Neural progenitor cell (in vitro differentiated cells): ENCODE measurements at regions not wholly inside any gene's neighbourhood (a gene's known extent, or its start where the extent isn't known, plus 50 kb on each side); places are given as distances from the start of the nearest gene placed in this dataset.

Experiments
- DNase-seq: peaks from one replicate; pipeline ENCODE4 v3.0.0-alpha.2; 2016; ENCODE audit warnings: low spot score
- H2AFZ ChIP-seq: fragments of 200-600 bp; sonication (generic); replicated peaks from 2 replicates; pipeline ENCODE4 v1.6.1; 2016; ENCODE audit warnings: antibody characterized with exemption
- H3F3A ChIP-seq: fragments of 200-600 bp; sonication (generic); 2 replicates; pipeline ENCODE4 v1.6.1; 2016; ENCODE audit warnings: antibody characterized with exemption, low read depth
- H3K27ac ChIP-seq: fragments of 200-600 bp; sonication (generic); 2 replicates; pipeline ENCODE4 v1.5.1; 2016; ENCODE audit warnings: mild to moderate bottlenecking
- H3K27me3 ChIP-seq: fragments of 200-600 bp; sonication (generic); 2 replicates; pipeline ENCODE4 v1.6.1; 2016; ENCODE audit warnings: mild to moderate bottlenecking, moderate library complexity
- H3K36me3 ChIP-seq: fragments of 200-600 bp; sonication (generic); 2 replicates; pipeline ENCODE4 v1.5.1; 2016
- H3K4me1 ChIP-seq: fragments of 200-600 bp; sonication (generic); 2 replicates; pipeline ENCODE4 v1.6.1; 2016; ENCODE audit warnings: mixed run types
- H3K4me2 ChIP-seq: fragments of 200-600 bp; sonication (generic); 2 replicates; pipeline ENCODE4 v1.6.1; 2016
- H3K4me3 ChIP-seq: fragments of 200-600 bp; sonication (generic); 2 replicates; pipeline ENCODE4 v1.5.1; 2016
- H3K79me2 ChIP-seq: fragments of 200-600 bp; sonication (generic); 2 replicates; pipeline ENCODE4 v1.6.1; 2016; ENCODE audit warnings: low read depth
- H3K9ac ChIP-seq: fragments of 200-600 bp; sonication (generic); 2 replicates; pipeline ENCODE4 v1.6.1; 2016
- H3K9me3 ChIP-seq: fragments of 200-600 bp; sonication (generic); 2 replicates; pipeline ENCODE4 v1.5.1; 2016; ENCODE audit warnings: low read depth
- H4K20me1 ChIP-seq: fragments of 200-600 bp; sonication (generic); 2 replicates; pipeline ENCODE4 v1.6.1; 2016; ENCODE audit warnings: low read depth
- H3K27ac Mint-ChIP-seq: 3 replicates; pipeline ENCODE4 v1.8.0; 2021; ENCODE audit warnings: mixed read lengths
- H3K27me3 Mint-ChIP-seq: 2 replicates; pipeline ENCODE4 v1.8.0; 2022; ENCODE audit warnings: low read depth, mild to moderate bottlenecking, inconsistent platforms, moderate library complexity, mixed read lengths; ENCODE audit not compliant: insufficient read depth
- H3K36me3 Mint-ChIP-seq: 3 replicates; pipeline ENCODE4 v1.8.0; 2021; ENCODE audit warnings: mixed read lengths
- H3K4me1 Mint-ChIP-seq: 3 replicates; pipeline ENCODE4 v1.8.0; 2021; ENCODE audit warnings: mixed read lengths
- H3K4me3 Mint-ChIP-seq: 3 replicates; pipeline ENCODE4 v1.8.0; 2021; ENCODE audit warnings: mild to moderate bottlenecking, moderate library complexity, mixed read lengths
- H3K9me3 Mint-ChIP-seq: 3 replicates; pipeline ENCODE4 v1.8.0; 2020; ENCODE audit warnings: mixed read lengths
- CTCF ChIP-seq: fragments of 200-600 bp; sonication (generic); IDR thresholded peaks from 2 replicates; pipeline ENCODE4 v1.5.1; 2017; ENCODE audit warnings: antibody characterized with exemption, mild to moderate bottlenecking
- EZH2 ChIP-seq: fragments of 200-600 bp; sonication (generic); IDR thresholded peaks from 2 replicates; pipeline ENCODE4 v1.6.1; 2017; ENCODE audit warnings: antibody characterized with exemption, mild to moderate bottlenecking, moderate library complexity
- EZH2phosphoT487 ChIP-seq: fragments of 200-600 bp; sonication (generic); IDR thresholded peaks from 2 replicates; pipeline ENCODE4 v1.6.1; 2017; ENCODE audit warnings: antibody characterized with exemption

- Mint-ChIP-seq H3K4me1 (no peaks in the 10 kb centered on the region), H3K36me3 (no peaks in the 10 kb centered on the region), H3K9me3 (peaks cover 4% of the 10 kb centered on the region), H3K27me3 (peaks cover 2% of the 10 kb centered on the region), H3K27ac (no peak overlapping the region), H3K4me3 (no peak overlapping the region)
- H3K4me3 ChIP-seq, result no peak overlapping the region
- no peaks in the 10 kb centered on the region for H3K9me3 ChIP-seq
- no peaks in the 10 kb centered on the region for H4K20me1 ChIP-seq
- H3K9ac ChIP-seq, result no peak overlapping the region
- no peaks in the 10 kb centered on the region for H3K27me3 ChIP-seq
- H3K4me1 ChIP-seq, result no peaks in the 10 kb centered on the region
- H2AFZ ChIP-seq, result no peak overlapping the region
- no peaks in the 10 kb centered on the region for H3F3A ChIP-seq
- no peaks in the 10 kb centered on the region for H3K36me3 ChIP-seq
- H3K4me2 ChIP-seq, result no peak overlapping the region
- DNase-seq, result no peak
- H3K79me2 ChIP-seq, result no peaks in the 10 kb centered on the region
- H3K27ac ChIP-seq, result no peak overlapping the region
- TF ChIP-seq EZH2 (no peak), CTCF (no peak), EZH2phosphoT487 (no peak)
Observed at GRCh38 chrX:127057891-127058619, 238.5 kb downstream of the PRR32 start.

GRCh38 chrX:127085939-127086338, 266.4 kb downstream of the PRR32 start:
- H3K36me3 Mint-ChIP-seq, result no peaks in the 10 kb centered on the region
- Histone ChIP-seq H3K27me3 (no peaks in the 10 kb centered on the region), H3K36me3 (no peaks in the 10 kb centered on the region), H2AFZ (no peak overlapping the region), H3F3A (no peaks in the 10 kb centered on the region), H3K9me3 (no peaks in the 10 kb centered on the region), H3K4me3 (no peak overlapping the region), H3K4me1 (no peaks in the 10 kb centered on the region), H3K4me2 (no peak overlapping the region), H3K79me2 (no peaks in the 10 kb centered on the region), H3K27ac (no peak overlapping the region), H3K9ac (no peak overlapping the region), H4K20me1 (no peaks in the 10 kb centered on the region)
- TF ChIP-seq CTCF, result no peak
- TF ChIP-seq EZH2, result no peak
- H3K4me3 Mint-ChIP-seq, result no peak overlapping the region
- H3K4me1 Mint-ChIP-seq, result no peaks in the 10 kb centered on the region
- no peak for DNase-seq
- H3K9me3 Mint-ChIP-seq, result no peaks in the 10 kb centered on the region
- H3K27ac Mint-ChIP-seq, result no peak overlapping the region
- H3K27me3 Mint-ChIP-seq, result no peaks in the 10 kb centered on the region

- DNase-seq, result no peak
- Mint-ChIP-seq H3K27ac (no peak overlapping the region), H3K9me3 (peaks cover 21% of the 10 kb centered on the region), H3K36me3 (no peaks in the 10 kb centered on the region), H3K4me1 (no peaks in the 10 kb centered on the region), H3K4me3 (no peak overlapping the region), H3K27me3 (no peaks in the 10 kb centered on the region)
- H3K36me3 ChIP-seq, result no peaks in the 10 kb centered on the region
- H4K20me1 ChIP-seq, result no peaks in the 10 kb centered on the region
- H3K27me3 ChIP-seq, result no peaks in the 10 kb centered on the region
- H3K4me1 ChIP-seq, result no peaks in the 10 kb centered on the region
- no peak overlapping the region for H3K9ac ChIP-seq
- H3K9me3 ChIP-seq, result no peaks in the 10 kb centered on the region
- no peak overlapping the region for H3K27ac ChIP-seq
- TF ChIP-seq CTCF (no peak), EZH2 (no peak), EZH2phosphoT487 (no peak)
- no peak overlapping the region for H3K4me2 ChIP-seq
- H3K79me2 ChIP-seq, result no peaks in the 10 kb centered on the region
- H3F3A ChIP-seq, result no peaks in the 10 kb centered on the region
- no peak overlapping the region for H3K4me3 ChIP-seq
- H2AFZ ChIP-seq, result no peak overlapping the region
Observed at GRCh38 chrX:127112726-127113125, 293.2 kb downstream of the PRR32 start.
